ENCODE measurements at regions not wholly inside any gene's neighbourhood (a gene's known extent, or its start where the extent isn't known, plus 50 kb on each side); places are given as distances from the start of the nearest gene placed in this dataset.

DNA sequence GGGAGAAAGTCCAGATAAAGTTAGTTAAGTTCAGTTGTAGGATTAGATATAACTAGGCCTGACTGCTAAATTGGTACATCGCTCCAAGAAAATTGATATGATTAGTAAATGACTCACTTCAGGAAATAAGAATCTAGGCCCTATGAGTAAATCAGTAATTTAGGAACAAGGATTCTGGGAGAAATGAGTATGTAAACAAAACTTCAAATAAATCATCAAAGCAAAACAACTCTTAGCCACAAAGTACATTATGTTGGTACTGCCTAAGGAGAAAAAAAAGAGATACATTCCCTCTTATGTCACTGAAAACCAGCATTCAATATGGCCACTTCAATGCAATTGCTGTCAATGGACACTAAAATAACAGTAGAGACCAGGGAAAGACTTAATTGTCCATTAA, 529.1 kb downstream of the ZNF804A start:
- TF ChIP-seq, protein P1, sequence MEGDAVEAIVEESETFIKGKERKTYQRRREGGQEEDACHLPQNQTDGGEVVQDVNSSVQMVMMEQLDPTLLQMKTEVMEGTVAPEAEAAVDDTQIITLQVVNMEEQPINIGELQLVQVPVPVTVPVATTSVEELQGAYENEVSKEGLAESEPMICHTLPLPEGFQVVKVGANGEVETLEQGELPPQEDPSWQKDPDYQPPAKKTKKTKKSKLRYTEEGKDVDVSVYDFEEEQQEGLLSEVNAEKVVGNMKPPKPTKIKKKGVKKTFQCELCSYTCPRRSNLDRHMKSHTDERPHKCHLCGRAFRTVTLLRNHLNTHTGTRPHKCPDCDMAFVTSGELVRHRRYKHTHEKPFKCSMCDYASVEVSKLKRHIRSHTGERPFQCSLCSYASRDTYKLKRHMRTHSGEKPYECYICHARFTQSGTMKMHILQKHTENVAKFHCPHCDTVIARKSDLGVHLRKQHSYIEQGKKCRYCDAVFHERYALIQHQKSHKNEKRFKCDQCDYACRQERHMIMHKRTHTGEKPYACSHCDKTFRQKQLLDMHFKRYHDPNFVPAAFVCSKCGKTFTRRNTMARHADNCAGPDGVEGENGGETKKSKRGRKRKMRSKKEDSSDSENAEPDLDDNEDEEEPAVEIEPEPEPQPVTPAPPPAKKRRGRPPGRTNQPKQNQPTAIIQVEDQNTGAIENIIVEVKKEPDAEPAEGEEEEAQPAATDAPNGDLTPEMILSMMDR (conservative IDR thresholded peaks at IDR 0.05; ENCODE audit: low read length), result no peak
- TF ChIP-seq EZH2phosphoT487 (IDR thresholded peaks at IDR 0.05; ENCODE audit: borderline replicate concordance, low read depth, low read length), result no peak
